ENCODE measurements at regions not wholly inside any gene's neighbourhood (a gene's known extent, or its start where the extent isn't known, plus 50 kb on each side); places are given as distances from the start of the nearest gene placed in this dataset.

DNA sequence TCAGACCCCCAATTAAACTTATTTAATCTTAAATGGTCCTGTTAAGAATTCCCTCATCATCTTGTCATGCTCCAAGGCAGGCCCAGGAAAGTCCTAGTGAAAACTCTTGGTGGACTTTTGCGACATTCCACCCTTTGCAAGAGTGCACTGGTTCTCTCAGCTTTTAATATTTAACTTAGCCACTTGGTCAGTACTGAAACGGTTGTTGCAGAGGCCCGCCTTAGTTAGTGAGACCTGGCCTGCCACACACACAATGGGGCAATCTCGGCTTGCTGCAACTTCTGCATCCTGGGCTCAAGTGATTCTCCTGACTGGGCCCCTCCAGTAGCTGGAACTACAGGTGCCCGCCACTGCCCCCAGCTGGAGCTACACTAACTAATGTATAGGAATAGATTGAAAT lies 1366.0 kb downstream of the UQCRFS1 start:
- H3K9me2 ChIP-seq (replicated peaks; ENCODE audit: low read depth, low read length) = no peaks in the 10 kb centered on the region
- peaks cover 4% of the 10 kb centered on the region; the same call in 1 of the 2 replicates for H3K9me3 ChIP-seq (ENCODE audit: insufficient read depth, low read depth, low read length)
- H3K4me2 ChIP-seq (ENCODE audit: low read depth, low read length, poor library complexity, severe bottlenecking) = no peak overlapping the region
- no peaks in the 10 kb centered on the region for H3K4me1 ChIP-seq (ENCODE audit: insufficient read depth, low read length, poor library complexity, severe bottlenecking)
- TF ChIP-seq EZH2phosphoT487 (IDR thresholded peaks at IDR 0.05; ENCODE audit: borderline replicate concordance) = no peak
- TF ChIP-seq, protein P1, sequence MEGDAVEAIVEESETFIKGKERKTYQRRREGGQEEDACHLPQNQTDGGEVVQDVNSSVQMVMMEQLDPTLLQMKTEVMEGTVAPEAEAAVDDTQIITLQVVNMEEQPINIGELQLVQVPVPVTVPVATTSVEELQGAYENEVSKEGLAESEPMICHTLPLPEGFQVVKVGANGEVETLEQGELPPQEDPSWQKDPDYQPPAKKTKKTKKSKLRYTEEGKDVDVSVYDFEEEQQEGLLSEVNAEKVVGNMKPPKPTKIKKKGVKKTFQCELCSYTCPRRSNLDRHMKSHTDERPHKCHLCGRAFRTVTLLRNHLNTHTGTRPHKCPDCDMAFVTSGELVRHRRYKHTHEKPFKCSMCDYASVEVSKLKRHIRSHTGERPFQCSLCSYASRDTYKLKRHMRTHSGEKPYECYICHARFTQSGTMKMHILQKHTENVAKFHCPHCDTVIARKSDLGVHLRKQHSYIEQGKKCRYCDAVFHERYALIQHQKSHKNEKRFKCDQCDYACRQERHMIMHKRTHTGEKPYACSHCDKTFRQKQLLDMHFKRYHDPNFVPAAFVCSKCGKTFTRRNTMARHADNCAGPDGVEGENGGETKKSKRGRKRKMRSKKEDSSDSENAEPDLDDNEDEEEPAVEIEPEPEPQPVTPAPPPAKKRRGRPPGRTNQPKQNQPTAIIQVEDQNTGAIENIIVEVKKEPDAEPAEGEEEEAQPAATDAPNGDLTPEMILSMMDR (conservative IDR thresholded peaks at IDR 0.05; ENCODE audit: low read length) = no peak
- no peaks in the 10 kb centered on the region for H4K20me1 ChIP-seq (ENCODE audit: insufficient read depth, low read length, poor library complexity, severe bottlenecking)
- no peaks in the 10 kb centered on the region for H3K27me3 ChIP-seq (ENCODE audit: insufficient read depth, low read length, poor library complexity, severe bottlenecking)
- H2AFZ ChIP-seq (ENCODE audit: low read length) = no peak overlapping the region
- no peak overlapping the region for H3K4me3 ChIP-seq (ENCODE audit: low read length, poor library complexity, severe bottlenecking)
- no peaks in the 10 kb centered on the region for H3K36me3 ChIP-seq (ENCODE audit: insufficient read depth, low read length)
- H3K9ac ChIP-seq (ENCODE audit: low read depth, low read length, poor library complexity, severe bottlenecking) = no peak overlapping the region
- H3F3A ChIP-seq (ENCODE audit: low read depth) = no peaks in the 10 kb centered on the region
- no peaks in the 10 kb centered on the region for H3K79me2 ChIP-seq (ENCODE audit: insufficient read depth, low read length)

DNA sequence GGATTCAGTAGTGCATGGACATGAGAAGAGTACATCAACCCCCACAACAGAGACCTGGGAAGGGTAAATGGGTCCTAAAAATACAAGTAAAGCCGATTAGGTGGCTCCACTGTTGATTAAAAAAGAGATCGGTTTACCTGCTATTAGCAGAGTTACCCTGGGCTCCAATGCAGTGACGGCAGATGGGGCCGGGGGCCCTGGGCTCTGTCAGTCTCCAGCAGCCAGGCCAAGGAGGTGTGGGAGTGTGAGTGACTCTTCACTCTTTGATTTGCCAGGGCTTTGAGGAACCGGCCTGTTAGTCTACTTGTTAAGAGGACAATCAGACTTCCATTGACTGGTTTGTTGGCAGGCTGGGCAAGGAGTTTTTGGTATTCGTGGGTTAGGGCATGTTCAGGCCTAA lies 1368.7 kb downstream of the UQCRFS1 start:
- Histone ChIP-seq H3K36me3 (ENCODE audit: insufficient read depth, low read length) (no peaks in the 10 kb centered on the region), H3F3A (ENCODE audit: low read depth) (no peaks in the 10 kb centered on the region), H3K4me2 (ENCODE audit: low read depth, low read length, poor library complexity, severe bottlenecking) (no peak overlapping the region), H4K20me1 (ENCODE audit: insufficient read depth, low read length, poor library complexity, severe bottlenecking) (no peaks in the 10 kb centered on the region), H3K79me2 (ENCODE audit: insufficient read depth, low read length) (no peaks in the 10 kb centered on the region), H2AFZ (ENCODE audit: low read length) (no peak overlapping the region), H3K9me3 (ENCODE audit: insufficient read depth, low read depth, low read length) (peaks cover 4% of the 10 kb centered on the region; the same call in 1 of the 2 replicates), H3K4me1 (ENCODE audit: insufficient read depth, low read length, poor library complexity, severe bottlenecking) (no peaks in the 10 kb centered on the region), H3K4me3 (ENCODE audit: low read length, poor library complexity, severe bottlenecking) (no peak overlapping the region), H3K27me3 (ENCODE audit: insufficient read depth, low read length, poor library complexity, severe bottlenecking) (no peaks in the 10 kb centered on the region), H3K9ac (ENCODE audit: low read depth, low read length, poor library complexity, severe bottlenecking) (no peak overlapping the region), H3K9me2 (replicated peaks; ENCODE audit: low read depth, low read length) (no peaks in the 10 kb centered on the region)
- no peak for TF ChIP-seq EZH2phosphoT487 (IDR thresholded peaks at IDR 0.05; ENCODE audit: borderline replicate concordance)
- TF ChIP-seq, protein P1 (conservative IDR thresholded peaks at IDR 0.05; ENCODE audit: low read length) = no peak

DNA sequence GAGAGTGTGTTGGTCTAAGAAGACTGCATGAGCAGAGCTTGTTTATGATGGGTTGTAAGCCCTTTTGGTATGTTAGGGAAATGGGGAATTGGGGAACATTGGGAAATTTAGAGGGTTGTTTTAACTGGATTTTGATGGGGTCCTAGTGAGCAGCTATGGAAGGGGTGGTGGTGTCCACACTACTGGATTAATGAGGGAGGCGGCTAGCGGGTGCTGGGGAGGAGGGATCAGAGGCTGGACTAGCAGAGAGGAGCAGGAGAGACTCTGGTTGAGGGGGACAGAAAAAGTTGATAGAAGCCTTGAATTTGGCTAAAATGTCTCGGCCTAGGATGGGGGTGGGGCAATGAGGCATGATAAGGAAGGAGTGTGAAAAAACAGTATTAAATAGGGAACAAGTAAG lies 1369.1 kb downstream of the UQCRFS1 start:
- Histone ChIP-seq H3K4me2 (ENCODE audit: low read depth, low read length, poor library complexity, severe bottlenecking) (no peak overlapping the region), H3F3A (ENCODE audit: low read depth) (no peaks in the 10 kb centered on the region), H3K79me2 (ENCODE audit: insufficient read depth, low read length) (no peaks in the 10 kb centered on the region), H2AFZ (ENCODE audit: low read length) (no peak overlapping the region), H3K4me3 (ENCODE audit: low read length, poor library complexity, severe bottlenecking) (no peak overlapping the region), H3K4me1 (ENCODE audit: insufficient read depth, low read length, poor library complexity, severe bottlenecking) (no peaks in the 10 kb centered on the region), H4K20me1 (ENCODE audit: insufficient read depth, low read length, poor library complexity, severe bottlenecking) (no peaks in the 10 kb centered on the region), H3K9me2 (replicated peaks; ENCODE audit: low read depth, low read length) (no peaks in the 10 kb centered on the region), H3K36me3 (ENCODE audit: insufficient read depth, low read length) (no peaks in the 10 kb centered on the region), H3K27me3 (ENCODE audit: insufficient read depth, low read length, poor library complexity, severe bottlenecking) (no peaks in the 10 kb centered on the region), H3K9ac (ENCODE audit: low read depth, low read length, poor library complexity, severe bottlenecking) (no peak overlapping the region), H3K9me3 (ENCODE audit: insufficient read depth, low read depth, low read length) (peaks cover 4% of the 10 kb centered on the region; the same call in 1 of the 2 replicates)
- no peak for TF ChIP-seq EZH2phosphoT487 (IDR thresholded peaks at IDR 0.05; ENCODE audit: borderline replicate concordance)
- TF ChIP-seq, protein P1 (conservative IDR thresholded peaks at IDR 0.05; ENCODE audit: low read length) = no peak

Measured in Loucy (cell line).